A673 (cell line): ENCODE measurements at regions not wholly inside any gene's neighbourhood (a gene's known extent, or its start where the extent isn't known, plus 50 kb on each side); places are given as distances from the start of the nearest gene placed in this dataset.

Experiments
- BruUV-seq: library from RNA; stranded (reverse); fragments of 400-500 nt; replicated peaks from 2 replicates; lab custom pipeline; 2021; lab: Mats Ljungman, UMichigan
- CTCF ChIA-PET: fragments of 300-600 bp; sonication (Branson Sonifier 250); formaldehyde crosslinking; loops from one replicate; lab custom pipeline; 2022; ENCODE audit warnings: antibody characterized with exemption; lab: Charles Lee
- POLR2A ChIA-PET: fragments of 300-600 bp; sonication (Branson Sonifier 250); formaldehyde crosslinking; loops from one replicate; lab custom pipeline; 2022; ENCODE audit warnings: antibody characterized with exemption; ENCODE audit not compliant: low non-redundant PET; lab: Charles Lee
- DNase-seq: peaks from one replicate; pipeline ENCODE4 v3.0.0-alpha.2; 2015; ENCODE audit warnings: low spot score
- H3K27ac ChIP-seq: fragments of 200-600 bp; sonication (generic); 2 replicates; pipeline ENCODE4 v1.5.1; 2016; ENCODE audit warnings: mixed run types, low read depth, mild to moderate bottlenecking, mixed read lengths, antibody characterized with exemption, low read length; ENCODE audit not compliant: poor library complexity, severe bottlenecking
- H3K27me3 ChIP-seq: fragments of 200-600 bp; sonication (generic); replicated peaks from 2 replicates; pipeline ENCODE4 v1.6.1; 2017; ENCODE audit warnings: mixed run types, low read depth, mild to moderate bottlenecking, mixed read lengths, antibody characterized with exemption, low read length; ENCODE audit not compliant: insufficient read depth, poor library complexity
- H3K36me3 ChIP-seq: fragments of 200-600 bp; sonication (generic); 2 replicates; pipeline ENCODE4 v1.6.1; 2016; ENCODE audit warnings: mixed run types, mild to moderate bottlenecking, mixed read lengths, antibody characterized with exemption, low read length; ENCODE audit not compliant: insufficient read depth, poor library complexity, severe bottlenecking
- H3K4me1 ChIP-seq: fragments of 200-600 bp; sonication (generic); 2 replicates; pipeline ENCODE4 v1.6.1; 2017; ENCODE audit warnings: mixed run types, mild to moderate bottlenecking, mixed read lengths, antibody characterized with exemption, low read length; ENCODE audit not compliant: insufficient read depth, poor library complexity, severe bottlenecking
- H3K4me3 ChIP-seq: fragments of 200-600 bp; sonication (generic); 2 replicates; pipeline ENCODE4 v1.5.1; 2016; ENCODE audit warnings: low read depth, mixed run types, mild to moderate bottlenecking, mixed read lengths, low read length; ENCODE audit not compliant: poor library complexity, severe bottlenecking
- H3K9me3 ChIP-seq: fragments of 200-600 bp; sonication (generic); 2 replicates; pipeline ENCODE4 v1.6.1; 2016; ENCODE audit warnings: mixed run types, low read depth, mild to moderate bottlenecking, mixed read lengths, antibody characterized with exemption, low read length; ENCODE audit not compliant: poor library complexity, severe bottlenecking
- EZH2 ChIP-seq: fragments of 200-600 bp; sonication (generic); IDR thresholded peaks from 2 replicates; pipeline ENCODE4 v1.6.1; 2017; ENCODE audit warnings: borderline replicate concordance, low read depth, mild to moderate bottlenecking, mixed read lengths, antibody characterized with exemption, low read length; ENCODE audit not compliant: poor library complexity, severe bottlenecking
- intact Hi-C: fragments of 100-400 bp; cut with micrococcal nuclease; formaldehyde crosslinking; loops from one replicate; pipeline ENCODE4 v1.10.0; 2022; ENCODE audit not compliant: unreplicated experiment
- TF ChIP-seq, protein P1 (sequence below): fragments of 300-800, 200-600 bp; sonication (generic); conservative IDR thresholded peaks from 2 replicates; pipeline ENCODE4 v1.5.1; 2017; ENCODE audit warnings: low read depth, mild to moderate bottlenecking, antibody characterized with exemption, low read length, moderate library complexity, mixed read lengths

DNA sequence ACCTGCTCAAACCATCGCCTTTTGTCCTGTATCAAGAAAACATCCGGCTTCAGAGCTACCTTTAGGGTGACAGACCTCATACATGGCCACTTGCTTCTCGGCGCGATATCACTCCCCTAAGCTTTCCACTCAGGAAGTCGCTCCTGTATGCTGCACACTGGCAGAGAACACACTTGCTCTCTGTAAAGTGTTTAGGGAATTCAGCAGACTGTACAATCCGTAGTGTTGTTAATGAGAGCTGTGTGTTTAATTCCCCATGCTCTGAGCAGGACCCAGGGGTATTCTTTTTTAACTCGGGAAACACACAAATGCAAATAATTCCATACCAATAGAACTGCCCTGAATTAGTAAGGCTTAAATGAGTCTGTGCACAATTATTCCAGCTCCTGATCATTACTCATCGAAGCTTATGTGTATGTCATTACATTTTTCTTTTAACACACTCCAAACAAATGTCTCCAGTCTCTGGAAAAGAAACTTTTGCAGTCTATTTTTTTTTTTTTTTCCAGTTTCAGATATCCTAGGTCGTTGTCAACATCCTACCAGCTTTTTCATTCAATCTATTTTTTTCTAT is 338.7 kb upstream of the ARID1B start:
- DNase-seq = no peak
- Histone ChIP-seq H3K27ac (no peak overlapping the region), H3K27me3 (no peaks in the 10 kb centered on the region), H3K9me3 (no peaks in the 10 kb centered on the region), H3K4me1 (no peaks in the 10 kb centered on the region), H3K4me3 (no peak overlapping the region), H3K36me3 (no peaks in the 10 kb centered on the region)
- POLR2A ChIA-PET = no interaction called here
- CTCF ChIA-PET = no interaction called here
- BruUV-seq = no TSS peak
- TF ChIP-seq, protein P1, sequence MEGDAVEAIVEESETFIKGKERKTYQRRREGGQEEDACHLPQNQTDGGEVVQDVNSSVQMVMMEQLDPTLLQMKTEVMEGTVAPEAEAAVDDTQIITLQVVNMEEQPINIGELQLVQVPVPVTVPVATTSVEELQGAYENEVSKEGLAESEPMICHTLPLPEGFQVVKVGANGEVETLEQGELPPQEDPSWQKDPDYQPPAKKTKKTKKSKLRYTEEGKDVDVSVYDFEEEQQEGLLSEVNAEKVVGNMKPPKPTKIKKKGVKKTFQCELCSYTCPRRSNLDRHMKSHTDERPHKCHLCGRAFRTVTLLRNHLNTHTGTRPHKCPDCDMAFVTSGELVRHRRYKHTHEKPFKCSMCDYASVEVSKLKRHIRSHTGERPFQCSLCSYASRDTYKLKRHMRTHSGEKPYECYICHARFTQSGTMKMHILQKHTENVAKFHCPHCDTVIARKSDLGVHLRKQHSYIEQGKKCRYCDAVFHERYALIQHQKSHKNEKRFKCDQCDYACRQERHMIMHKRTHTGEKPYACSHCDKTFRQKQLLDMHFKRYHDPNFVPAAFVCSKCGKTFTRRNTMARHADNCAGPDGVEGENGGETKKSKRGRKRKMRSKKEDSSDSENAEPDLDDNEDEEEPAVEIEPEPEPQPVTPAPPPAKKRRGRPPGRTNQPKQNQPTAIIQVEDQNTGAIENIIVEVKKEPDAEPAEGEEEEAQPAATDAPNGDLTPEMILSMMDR = no peak
- TF ChIP-seq EZH2 = no peak
- intact Hi-C loops = no loop called here

DNA sequence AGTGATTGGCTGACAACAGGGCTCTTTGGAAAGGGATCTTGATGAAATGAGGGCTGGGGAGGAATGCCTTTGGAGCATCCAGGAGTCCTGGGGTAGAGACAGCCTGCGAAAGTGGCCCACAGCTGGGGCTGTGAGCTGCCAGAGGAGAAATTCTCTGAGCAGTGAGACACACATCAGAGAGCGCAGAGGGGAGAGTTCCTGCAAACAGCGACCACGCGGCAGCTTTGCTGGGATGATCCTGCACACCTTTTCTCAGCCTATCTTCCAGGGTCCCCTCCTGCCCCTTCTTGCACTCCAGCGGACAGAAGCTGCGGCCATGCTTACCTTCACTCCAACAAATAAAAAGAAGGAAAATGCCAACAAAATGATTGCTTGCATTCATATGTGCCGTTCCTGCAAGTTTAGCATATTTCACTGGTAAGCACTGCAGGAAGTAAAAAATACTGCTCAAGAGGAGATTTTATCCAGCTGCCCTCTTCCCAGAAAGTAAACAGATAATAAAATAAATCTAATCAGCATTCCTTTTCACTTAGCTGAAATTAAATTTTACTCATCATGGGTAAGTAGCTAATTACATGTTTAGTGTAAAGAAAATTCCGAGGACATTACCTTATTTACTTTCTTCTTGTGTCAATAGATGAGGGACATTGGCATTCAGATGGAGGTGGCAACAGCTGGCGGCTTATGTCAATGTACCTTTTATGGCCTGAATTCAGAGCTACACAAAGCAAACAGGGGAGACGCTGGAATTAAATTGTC is 339.9 kb upstream of the ARID1B start:
- no peaks in the 10 kb centered on the region for H3K9me3 ChIP-seq
- H3K36me3 ChIP-seq = no peaks in the 10 kb centered on the region
- TF ChIP-seq, protein P1 = no peak
- no peak for TF ChIP-seq EZH2
- intact Hi-C loops = no loop called here
- ChIA-PET POLR2A (no interaction called here), CTCF (no interaction called here)
- no TSS peak for BruUV-seq
- no peak for DNase-seq
- H3K27me3 ChIP-seq = no peaks in the 10 kb centered on the region
- H3K27ac ChIP-seq = no peak overlapping the region
- no peak overlapping the region for H3K4me3 ChIP-seq
- no peaks in the 10 kb centered on the region for H3K4me1 ChIP-seq

DNA sequence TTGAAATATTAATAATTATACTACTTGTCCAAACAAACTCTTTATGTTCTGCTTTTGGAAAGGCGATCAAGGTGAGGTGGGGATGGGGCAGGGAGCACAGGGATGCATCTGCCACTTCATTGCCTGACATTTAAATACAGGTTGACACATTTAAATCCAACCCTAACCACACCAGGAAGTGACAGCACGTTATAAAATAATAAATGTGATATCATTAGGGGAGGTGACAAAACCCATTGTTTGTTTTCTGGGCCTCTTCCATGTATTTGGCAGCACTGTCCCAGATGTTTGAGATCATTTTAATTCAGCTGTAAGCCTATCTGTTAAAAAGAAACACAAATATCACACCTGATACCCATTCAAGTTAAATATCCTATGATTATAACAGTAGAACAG is 342.4 kb upstream of the ARID1B start:
- intact Hi-C loops = no loop called here
- no peak for DNase-seq
- no peaks in the 10 kb centered on the region for H3K36me3 ChIP-seq
- no peaks in the 10 kb centered on the region for H3K4me1 ChIP-seq
- CTCF ChIA-PET = no interaction called here
- H3K27ac ChIP-seq = no peak overlapping the region
- POLR2A ChIA-PET = no interaction called here
- no TSS peak for BruUV-seq
- H3K9me3 ChIP-seq = no peaks in the 10 kb centered on the region
- H3K27me3 ChIP-seq = no peaks in the 10 kb centered on the region
- no peak overlapping the region for H3K4me3 ChIP-seq
- no peak for TF ChIP-seq EZH2
- TF ChIP-seq, protein P1 = no peak
